Liver (tissue), 3 donors: ENCODE measurements at regions not wholly inside any gene's neighbourhood (a gene's known extent, or its start where the extent isn't known, plus 50 kb on each side); places are given as distances from the start of the nearest gene placed in this dataset.

Experiments
- ATF3 ChIP-seq: IDR thresholded peaks from 2 replicates; pipeline ENCODE4 v1.6.1; 2016; ENCODE audit warnings: antibody characterized with exemption
- CTCF ChIP-seq: fragments of 150-350 bp; IDR thresholded peaks from 2 replicates; pipeline ENCODE4 v1.5.1; 2017; ENCODE audit warnings: improper control_type of control experiment, low read depth, low read length; ENCODE audit not compliant: missing input control
- GABPA ChIP-seq, 2 donors: IDR thresholded peaks in 1 of 2; conservative IDR thresholded peaks in 1 of 2; 2 replicates each; pipeline ENCODE4 v1.6.1; 2016; ENCODE audit warnings: antibody characterized with exemption in 2 of 2, mild to moderate bottlenecking in 1 of 2, moderate library complexity in 1 of 2
- MAX ChIP-seq: IDR thresholded peaks from 2 replicates; pipeline ENCODE4 v1.6.1; 2016; ENCODE audit warnings: antibody characterized with exemption
- TAF1 ChIP-seq: conservative IDR thresholded peaks from 2 replicates; pipeline ENCODE4 v1.6.1; 2016; ENCODE audit warnings: antibody characterized with exemption, mild to moderate bottlenecking
- donor health status: healthy.
- donor health status: healthy.

- TF ChIP-seq CTCF (no peak), TAF1 (no peak), GABPA (IDR thresholded peaks at IDR 0.05 in 1 of 2, conservative IDR thresholded peaks at IDR 0.05 in 1 of 2) (no peak), MAX (no peak), ATF3 (no peak)
Observed at GRCh38 chr6:44646355-44646754, 258.8 kb downstream of the CDC5L start.
